RWPE1 (cell line): ENCODE measurements at regions not wholly inside any gene's neighbourhood (a gene's known extent, or its start where the extent isn't known, plus 50 kb on each side); places are given as distances from the start of the nearest gene placed in this dataset.

ENCODE experiments used
- CTCF ChIA-PET: fragments of 350-600 bp; sonication (Branson Sonifier 250); formaldehyde crosslinking; extraction: SDS; loops from one replicate; lab custom pipeline; 2021; lab: Yijun Ruan, JAX
- POLR2A ChIA-PET: fragments of 400-600 bp; formaldehyde crosslinking; extraction: SDS; loops from one replicate; lab custom pipeline; 2020; ENCODE audit warnings: antibody characterized with exemption; ENCODE audit not compliant: low non-redundant PET; lab: Yijun Ruan, JAX
- DNase-seq: peaks from one replicate; pipeline ENCODE4 v3.0.0; 2012; ENCODE audit warnings: low spot score
- H3K27ac ChIP-seq: fragments of 450-650 bp; 2 replicates; pipeline ENCODE4 v1.5.1; 2017
- CTCF ChIP-seq: fragments of 450-650 bp; conservative IDR thresholded peaks from 2 replicates; pipeline ENCODE4 v1.5.1; 2017; ENCODE audit warnings: low read depth, mild to moderate bottlenecking

- H3K27ac ChIP-seq: no peak overlapping the region
- POLR2A ChIA-PET: no interaction called here
- CTCF ChIA-PET: no interaction called here
- TF ChIP-seq CTCF: no peak
- no peak for DNase-seq
Measured at GRCh38 chr21:26632691-26633090, 59.6 kb upstream of the CYYR1 start.

- no peak for DNase-seq
- H3K27ac ChIP-seq: no peak overlapping the region
- CTCF ChIA-PET: interaction anchor here (0.6 kb wide), 1 partner anchor 60 kb away, joined by 3 read pairs; no protein-coding TSS in a partner anchor
- POLR2A ChIA-PET: no interaction called here
- no peak for TF ChIP-seq CTCF
Measured at GRCh38 chr21:26626187-26626586, 53.1 kb upstream of the CYYR1 start.

- no peak overlapping the region for H3K27ac ChIP-seq
- no peak for DNase-seq
- ChIA-PET POLR2A (no interaction called here), CTCF (interaction anchor here (0.7 kb wide), 1 partner anchor 145 kb away, joined by 3 read pairs; no protein-coding TSS in a partner anchor)
- no peak for TF ChIP-seq CTCF
Measured at GRCh38 chr21:26624983-26625519, 52.0 kb upstream of the CYYR1 start.
